ENCODE measurements at regions not wholly inside any gene's neighbourhood (a gene's known extent, or its start where the extent isn't known, plus 50 kb on each side); places are given as distances from the start of the nearest gene placed in this dataset.
"Not testable (repeated sequence)": the region's sequence is repeated elsewhere in the genome, so short reads cannot be mapped to it uniquely, and the experiment has no call there.

DNA sequence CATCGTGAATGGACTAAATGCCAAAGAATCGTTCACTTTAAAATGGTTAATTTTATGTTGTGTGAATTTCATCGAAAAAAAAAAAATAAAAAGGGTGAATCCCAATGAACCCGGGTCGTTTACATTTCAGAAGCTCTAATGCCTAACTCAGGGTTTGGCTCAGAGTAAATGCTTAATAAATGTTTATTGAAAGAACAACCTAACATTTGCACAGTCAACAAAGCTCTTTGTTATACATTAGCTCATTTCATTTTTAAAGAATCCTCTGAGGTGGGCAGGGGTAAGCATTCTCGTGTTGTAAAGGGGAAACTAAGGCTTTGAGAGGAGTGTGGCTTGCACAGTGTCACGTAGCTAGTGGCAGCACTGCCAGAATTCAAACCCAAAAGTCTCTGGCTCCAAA, 109.5 kb downstream of the RPLP1 start:
- Histone ChIP-seq H3K4me2 (ENCODE audit: low read depth, low read length, poor library complexity, severe bottlenecking) (no peak overlapping the region), H3K9me3 (ENCODE audit: insufficient read depth, low read depth, low read length) (no peaks in the 10 kb centered on the region), H3K36me3 (ENCODE audit: insufficient read depth, low read length) (no peaks in the 10 kb centered on the region), H4K20me1 (ENCODE audit: insufficient read depth, low read length, poor library complexity, severe bottlenecking) (no peaks in the 10 kb centered on the region), H2AFZ (ENCODE audit: low read length) (no peak overlapping the region), H3K4me1 (ENCODE audit: insufficient read depth, low read length, poor library complexity, severe bottlenecking) (peaks cover 6% of the 10 kb centered on the region), H3F3A (ENCODE audit: low read depth) (no peaks in the 10 kb centered on the region), H3K27me3 (ENCODE audit: insufficient read depth, low read length, poor library complexity, severe bottlenecking) (no peaks in the 10 kb centered on the region), H3K9ac (ENCODE audit: low read depth, low read length, poor library complexity, severe bottlenecking) (no peak overlapping the region), H3K9me2 (replicated peaks; ENCODE audit: low read depth, low read length) (no peaks in the 10 kb centered on the region), H3K4me3 (ENCODE audit: low read length, poor library complexity, severe bottlenecking) (no peak overlapping the region), H3K79me2 (ENCODE audit: insufficient read depth, low read length) (no peaks in the 10 kb centered on the region)
- TF ChIP-seq, protein P1, sequence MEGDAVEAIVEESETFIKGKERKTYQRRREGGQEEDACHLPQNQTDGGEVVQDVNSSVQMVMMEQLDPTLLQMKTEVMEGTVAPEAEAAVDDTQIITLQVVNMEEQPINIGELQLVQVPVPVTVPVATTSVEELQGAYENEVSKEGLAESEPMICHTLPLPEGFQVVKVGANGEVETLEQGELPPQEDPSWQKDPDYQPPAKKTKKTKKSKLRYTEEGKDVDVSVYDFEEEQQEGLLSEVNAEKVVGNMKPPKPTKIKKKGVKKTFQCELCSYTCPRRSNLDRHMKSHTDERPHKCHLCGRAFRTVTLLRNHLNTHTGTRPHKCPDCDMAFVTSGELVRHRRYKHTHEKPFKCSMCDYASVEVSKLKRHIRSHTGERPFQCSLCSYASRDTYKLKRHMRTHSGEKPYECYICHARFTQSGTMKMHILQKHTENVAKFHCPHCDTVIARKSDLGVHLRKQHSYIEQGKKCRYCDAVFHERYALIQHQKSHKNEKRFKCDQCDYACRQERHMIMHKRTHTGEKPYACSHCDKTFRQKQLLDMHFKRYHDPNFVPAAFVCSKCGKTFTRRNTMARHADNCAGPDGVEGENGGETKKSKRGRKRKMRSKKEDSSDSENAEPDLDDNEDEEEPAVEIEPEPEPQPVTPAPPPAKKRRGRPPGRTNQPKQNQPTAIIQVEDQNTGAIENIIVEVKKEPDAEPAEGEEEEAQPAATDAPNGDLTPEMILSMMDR (conservative IDR thresholded peaks at IDR 0.05; ENCODE audit: low read length) = no peak
- TF ChIP-seq EZH2phosphoT487 (IDR thresholded peaks at IDR 0.05; ENCODE audit: borderline replicate concordance) = no peak

DNA sequence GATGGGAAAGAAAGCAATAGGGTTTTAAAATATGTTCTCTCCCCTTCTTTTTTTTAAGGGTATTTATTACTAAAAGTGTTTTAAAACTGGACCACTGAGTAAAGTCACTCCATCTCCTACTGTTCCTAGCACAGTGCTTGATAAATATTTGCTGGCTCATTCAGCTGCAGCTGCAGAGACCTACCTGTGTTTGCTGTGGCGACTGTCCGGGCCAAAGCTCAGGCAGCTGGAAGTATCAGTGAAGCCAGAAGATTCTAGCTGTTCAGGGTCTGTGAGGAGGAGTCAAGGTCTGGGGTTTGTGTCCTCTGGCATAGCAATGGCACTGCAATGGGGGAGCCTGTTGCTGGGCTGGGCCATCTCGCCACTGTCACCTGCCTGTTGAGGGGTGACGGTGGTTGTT, 109.9 kb downstream of the RPLP1 start:
- no peaks in the 10 kb centered on the region for H3K79me2 ChIP-seq (ENCODE audit: insufficient read depth, low read length)
- H2AFZ ChIP-seq (ENCODE audit: low read length) = no peak overlapping the region
- H3K9me3 ChIP-seq (ENCODE audit: insufficient read depth, low read depth, low read length) = no peaks in the 10 kb centered on the region
- no peaks in the 10 kb centered on the region for H4K20me1 ChIP-seq (ENCODE audit: insufficient read depth, low read length, poor library complexity, severe bottlenecking)
- TF ChIP-seq, protein P1 (conservative IDR thresholded peaks at IDR 0.05; ENCODE audit: low read length) = no peak
- no peak for TF ChIP-seq EZH2phosphoT487 (IDR thresholded peaks at IDR 0.05; ENCODE audit: borderline replicate concordance)
- no peak overlapping the region for H3K9ac ChIP-seq (ENCODE audit: low read depth, low read length, poor library complexity, severe bottlenecking)
- no peaks in the 10 kb centered on the region for H3F3A ChIP-seq (ENCODE audit: low read depth)
- H3K27me3 ChIP-seq (ENCODE audit: insufficient read depth, low read length, poor library complexity, severe bottlenecking) = no peaks in the 10 kb centered on the region
- H3K4me1 ChIP-seq (ENCODE audit: insufficient read depth, low read length, poor library complexity, severe bottlenecking) = peaks cover 6% of the 10 kb centered on the region
- no peak overlapping the region for H3K4me3 ChIP-seq (ENCODE audit: low read length, poor library complexity, severe bottlenecking)
- H3K4me2 ChIP-seq (ENCODE audit: low read depth, low read length, poor library complexity, severe bottlenecking) = no peak overlapping the region
- H3K9me2 ChIP-seq (replicated peaks; ENCODE audit: low read depth, low read length) = no peaks in the 10 kb centered on the region
- H3K36me3 ChIP-seq (ENCODE audit: insufficient read depth, low read length) = no peaks in the 10 kb centered on the region

DNA sequence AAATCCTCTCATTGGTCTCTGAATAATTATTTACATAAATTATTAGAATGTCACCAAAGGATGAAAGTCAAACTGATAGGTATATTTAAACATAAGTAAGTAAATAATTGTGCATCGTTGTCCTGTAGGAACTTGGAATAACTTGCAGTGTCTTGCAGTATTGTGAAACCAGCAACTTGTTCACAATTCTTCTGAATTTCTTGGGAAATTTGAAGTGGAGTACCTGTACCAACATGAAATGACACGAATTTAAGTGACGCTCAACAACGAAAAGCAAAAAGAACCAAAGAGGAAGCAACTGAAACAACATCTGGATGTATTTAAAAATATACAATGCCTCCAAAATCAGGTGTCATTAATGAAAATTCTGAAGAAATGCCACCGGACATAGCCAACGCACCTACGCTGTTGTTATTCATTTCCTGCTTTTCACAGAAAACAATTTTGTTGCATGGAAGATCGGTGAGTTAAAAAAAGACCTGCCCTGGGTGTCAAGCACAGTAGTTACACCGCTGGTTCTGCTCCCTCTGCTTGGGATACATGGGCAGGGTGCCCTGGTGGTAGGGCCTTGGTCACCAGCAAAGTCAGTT, 112.5 kb downstream of the RPLP1 start:
- Histone ChIP-seq H3K36me3 (ENCODE audit: insufficient read depth, low read length) (no peaks in the 10 kb centered on the region), H2AFZ (ENCODE audit: low read length) (no peak overlapping the region), H3K9me3 (ENCODE audit: insufficient read depth, low read depth, low read length) (no peaks in the 10 kb centered on the region), H3K4me2 (ENCODE audit: low read depth, low read length, poor library complexity, severe bottlenecking) (no peak overlapping the region), H3K9me2 (replicated peaks; ENCODE audit: low read depth, low read length) (no peaks in the 10 kb centered on the region), H3K9ac (ENCODE audit: low read depth, low read length, poor library complexity, severe bottlenecking) (no peak overlapping the region), H3K27me3 (ENCODE audit: insufficient read depth, low read length, poor library complexity, severe bottlenecking) (no peaks in the 10 kb centered on the region), H4K20me1 (ENCODE audit: insufficient read depth, low read length, poor library complexity, severe bottlenecking) (no peaks in the 10 kb centered on the region), H3K4me3 (ENCODE audit: low read length, poor library complexity, severe bottlenecking) (no peak overlapping the region), H3K79me2 (ENCODE audit: insufficient read depth, low read length) (no peaks in the 10 kb centered on the region), H3K4me1 (ENCODE audit: insufficient read depth, low read length, poor library complexity, severe bottlenecking) (peaks cover 6% of the 10 kb centered on the region), H3F3A (ENCODE audit: low read depth) (no peaks in the 10 kb centered on the region)
- TF ChIP-seq, protein P1 (conservative IDR thresholded peaks at IDR 0.05; ENCODE audit: low read length) = no peak
- no peak for TF ChIP-seq EZH2phosphoT487 (IDR thresholded peaks at IDR 0.05; ENCODE audit: borderline replicate concordance)

DNA sequence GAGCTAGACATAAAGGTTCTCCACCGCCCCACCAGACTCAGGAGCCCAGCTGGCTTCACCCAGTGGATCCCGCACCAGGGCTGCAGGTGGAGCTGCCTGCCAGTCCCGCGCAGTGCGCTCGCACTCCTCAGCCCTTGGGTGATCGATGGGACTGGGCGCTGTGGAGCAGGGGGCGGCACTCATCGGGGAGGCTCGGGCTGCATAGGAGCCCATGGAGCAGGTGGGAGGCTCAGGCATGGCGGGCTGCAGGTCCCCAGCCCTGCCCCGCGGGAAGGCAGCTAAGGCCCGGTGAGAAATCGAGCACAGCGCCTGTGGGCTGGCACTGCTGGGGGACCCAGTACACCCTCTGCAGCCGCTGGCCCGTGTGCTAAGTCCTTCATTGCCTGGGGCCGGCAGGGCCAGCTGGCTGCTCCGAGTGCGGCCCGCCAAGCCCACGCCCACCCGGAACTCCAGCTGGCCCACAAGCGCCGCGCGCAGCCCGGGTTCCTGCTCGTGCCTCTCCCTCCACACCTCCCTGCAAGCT, 114.7 kb downstream of the RPLP1 start:
- not testable (repeated sequence) for H3K9ac ChIP-seq (ENCODE audit: low read depth, low read length, poor library complexity, severe bottlenecking); H3K4me2 ChIP-seq (ENCODE audit: low read depth, low read length, poor library complexity, severe bottlenecking); H3K79me2 ChIP-seq (ENCODE audit: insufficient read depth, low read length); H3K9me2 ChIP-seq (replicated peaks; ENCODE audit: low read depth, low read length); H2AFZ ChIP-seq (ENCODE audit: low read length); H3F3A ChIP-seq (ENCODE audit: low read depth); H3K4me3 ChIP-seq (ENCODE audit: low read length, poor library complexity, severe bottlenecking); H3K27me3 ChIP-seq (ENCODE audit: insufficient read depth, low read length, poor library complexity, severe bottlenecking); H3K4me1 ChIP-seq (ENCODE audit: insufficient read depth, low read length, poor library complexity, severe bottlenecking); H3K36me3 ChIP-seq (ENCODE audit: insufficient read depth, low read length); H4K20me1 ChIP-seq (ENCODE audit: insufficient read depth, low read length, poor library complexity, severe bottlenecking); H3K9me3 ChIP-seq (ENCODE audit: insufficient read depth, low read depth, low read length)

Measured in Loucy (cell line).